NOMO-1 (cell line): ENCODE measurements at regions not wholly inside any gene's neighbourhood (a gene's known extent, or its start where the extent isn't known, plus 50 kb on each side); places are given as distances from the start of the nearest gene placed in this dataset.
"Not testable (repeated sequence)": the region's sequence is repeated elsewhere in the genome, so short reads cannot be mapped to it uniquely, and the experiment has no call there.

Source experiments
- DNase-seq, 2 experiments: peaks; one replicate each; lab custom pipeline; 2025; ENCODE audit not compliant: unreplicated experiment in 2 of 2; lab: John Stamatoyannopoulos, UW

- DNase-seq: no peak
Observed at GRCh38 chr6:21946298-21946783, 350.5 kb downstream of the PRL start.

- DNase-seq: not testable (repeated sequence)
Observed at GRCh38 chr6:21947227-21947626, 349.6 kb downstream of the PRL start.

- no peak for DNase-seq
Observed at GRCh38 chr6:21947731-21948386, 349.0 kb downstream of the PRL start.

- DNase-seq: no peak
Observed at GRCh38 chr6:21949211-21949801, 347.5 kb downstream of the PRL start.

- DNase-seq: no peak
Observed at GRCh38 chr6:21952367-21952766, 344.5 kb downstream of the PRL start.

GRCh38 chr6:21953831-21954801 is 342.7 kb downstream of the PRL start:
- no peak for DNase-seq

- DNase-seq: no peak
Observed at GRCh38 chr6:21955053-21955595, 341.7 kb downstream of the PRL start.

GRCh38 chr6:21955951-21956350 is 340.9 kb downstream of the PRL start:
- DNase-seq: no peak

- no peak for DNase-seq
Observed at GRCh38 chr6:21958428-21958827, 338.4 kb downstream of the PRL start.

- no peak for DNase-seq
Observed at GRCh38 chr6:21961226-21961625, 335.6 kb downstream of the PRL start.

GRCh38 chr6:21965016-21965415 is 331.8 kb downstream of the PRL start:
- DNase-seq: no peak

GRCh38 chr6:21965953-21966539 is 330.8 kb downstream of the PRL start:
- no peak for DNase-seq

- DNase-seq: no peak
Observed at GRCh38 chr6:21967056-21967974, 329.5 kb downstream of the PRL start.

- no peak for DNase-seq
Observed at GRCh38 chr6:21968411-21968810, 328.4 kb downstream of the PRL start.

GRCh38 chr6:21969192-21969591 is 327.6 kb downstream of the PRL start:
- no peak for DNase-seq

- peak in 1 of 2 experiments; percentile 2 for DNase-seq
Observed at GRCh38 chr6:21970569-21971300, 326.1 kb downstream of the PRL start.

- DNase-seq: no peak
Observed at GRCh38 chr6:21971541-21971940, 325.3 kb downstream of the PRL start.

GRCh38 chr6:21972516-21972915 is 324.3 kb downstream of the PRL start:
- no peak for DNase-seq

GRCh38 chr6:21977346-21977745 is 319.5 kb downstream of the PRL start:
- no peak for DNase-seq
